ENCODE measurements at regions not wholly inside any gene's neighbourhood (a gene's known extent, or its start where the extent isn't known, plus 50 kb on each side); places are given as distances from the start of the nearest gene placed in this dataset.

- Histone ChIP-seq H3K9me3 (ENCODE audit: insufficient read depth, low read depth, low read length) (peaks cover 35% of the 10 kb centered on the region), H3K4me3 (ENCODE audit: low read length) (no peak overlapping the region), H3K27me3 (ENCODE audit: insufficient read depth, low read length) (no peaks in the 10 kb centered on the region), H3K4me1 (ENCODE audit: insufficient read depth, low read length) (no peaks in the 10 kb centered on the region), H3K27ac (ENCODE audit: low read length) (no peak overlapping the region), H3K36me3 (ENCODE audit: insufficient read depth, low read depth, low read length) (no peaks in the 10 kb centered on the region), H3K9ac (ENCODE audit: low read depth, low read length) (no peak overlapping the region)
Observed at GRCh38 chr2:7801212-7801611, 880.6 kb upstream of the ID2 start.

GRCh38 chr2:7803515-7803914, 878.3 kb upstream of the ID2 start:
- Histone ChIP-seq H3K4me3 (ENCODE audit: low read length) (no peak overlapping the region), H3K4me1 (ENCODE audit: insufficient read depth, low read length) (no peaks in the 10 kb centered on the region), H3K9me3 (ENCODE audit: insufficient read depth, low read depth, low read length) (peaks cover 46% of the 10 kb centered on the region), H3K9ac (ENCODE audit: low read depth, low read length) (no peak overlapping the region), H3K27ac (ENCODE audit: low read length) (no peak overlapping the region), H3K36me3 (ENCODE audit: insufficient read depth, low read depth, low read length) (no peaks in the 10 kb centered on the region), H3K27me3 (ENCODE audit: insufficient read depth, low read length) (no peaks in the 10 kb centered on the region)

- H3K9me3 ChIP-seq (ENCODE audit: insufficient read depth, low read depth, low read length), result peaks cover 12% of the 10 kb centered on the region
- no peaks in the 10 kb centered on the region for H3K36me3 ChIP-seq (ENCODE audit: insufficient read depth, low read depth, low read length)
- H3K4me3 ChIP-seq (ENCODE audit: low read length), result no peak overlapping the region
- H3K27me3 ChIP-seq (ENCODE audit: insufficient read depth, low read length), result no peaks in the 10 kb centered on the region
- H3K27ac ChIP-seq (ENCODE audit: low read length), result no peak overlapping the region
- no peaks in the 10 kb centered on the region for H3K4me1 ChIP-seq (ENCODE audit: insufficient read depth, low read length)
- no peak overlapping the region for H3K9ac ChIP-seq (ENCODE audit: low read depth, low read length)
Observed at GRCh38 chr2:7809640-7810039, 872.2 kb upstream of the ID2 start.

DNA sequence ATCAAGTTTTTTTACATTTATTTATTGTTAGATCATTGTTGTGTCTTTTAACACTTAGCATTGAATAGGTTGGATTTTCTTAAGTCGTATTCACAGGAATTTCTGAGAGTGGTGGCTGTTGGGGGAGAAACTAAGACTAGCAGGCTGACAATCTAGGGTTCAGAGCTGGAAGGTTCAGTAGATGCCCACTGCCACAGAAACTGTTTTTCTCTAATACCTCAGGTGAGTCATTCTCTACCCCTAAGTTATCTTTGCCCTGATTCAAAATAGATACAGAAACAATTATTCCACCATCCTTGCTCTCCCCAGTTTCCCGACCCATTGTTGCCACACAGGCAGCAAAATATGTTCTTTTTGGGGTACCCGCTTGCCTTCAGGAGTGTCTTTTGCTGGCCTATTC, 870.8 kb upstream of the ID2 start:
- Histone ChIP-seq H3K36me3 (ENCODE audit: insufficient read depth, low read depth, low read length) (no peaks in the 10 kb centered on the region), H3K4me1 (ENCODE audit: insufficient read depth, low read length) (no peaks in the 10 kb centered on the region), H3K4me3 (ENCODE audit: low read length) (no peak overlapping the region), H3K27ac (ENCODE audit: low read length) (no peak overlapping the region), H3K9me3 (ENCODE audit: insufficient read depth, low read depth, low read length) (peaks cover 12% of the 10 kb centered on the region), H3K9ac (ENCODE audit: low read depth, low read length) (no peak overlapping the region), H3K27me3 (ENCODE audit: insufficient read depth, low read length) (no peaks in the 10 kb centered on the region)

DNA sequence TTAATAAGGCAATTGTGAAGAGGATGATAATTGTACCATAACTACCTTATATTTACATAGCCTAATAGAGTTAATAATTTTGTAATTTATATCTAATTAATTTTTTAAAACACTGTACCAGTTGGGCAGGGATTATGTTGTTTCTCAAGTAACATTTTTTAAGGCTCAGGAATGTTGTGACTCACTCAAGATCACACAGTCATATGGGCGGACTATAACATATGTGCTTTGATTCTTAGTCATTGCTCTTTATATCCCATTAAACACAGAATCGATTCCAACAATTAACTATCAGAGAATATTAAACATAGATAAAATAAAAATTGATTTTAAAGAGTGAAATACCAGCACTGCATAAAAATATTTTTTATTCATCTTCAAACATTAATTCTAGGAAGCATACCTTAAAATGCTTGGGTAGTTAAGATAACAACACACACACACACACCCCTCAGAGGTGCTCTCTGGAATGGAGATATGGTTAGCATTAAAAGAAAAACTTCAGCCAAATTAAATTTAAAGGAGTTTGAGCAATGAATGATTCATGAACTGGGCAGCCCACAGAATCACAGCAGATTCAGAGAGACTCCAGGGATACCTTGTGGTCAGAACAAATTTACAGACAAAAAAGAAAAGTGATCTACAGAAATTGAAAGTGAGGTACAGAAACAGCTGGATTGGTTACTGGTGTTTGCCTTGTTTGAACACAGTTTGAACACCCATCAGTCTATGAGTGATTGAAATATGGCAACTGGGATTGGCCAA, 869.4 kb upstream of the ID2 start:
- Histone ChIP-seq H3K9me3 (ENCODE audit: insufficient read depth, low read depth, low read length) (no peaks in the 10 kb centered on the region), H3K27me3 (ENCODE audit: insufficient read depth, low read length) (no peaks in the 10 kb centered on the region), H3K9ac (ENCODE audit: low read depth, low read length) (no peak overlapping the region), H3K36me3 (ENCODE audit: insufficient read depth, low read depth, low read length) (no peaks in the 10 kb centered on the region), H3K27ac (ENCODE audit: low read length) (no peak overlapping the region), H3K4me3 (ENCODE audit: low read length) (no peak overlapping the region), H3K4me1 (ENCODE audit: insufficient read depth, low read length) (no peaks in the 10 kb centered on the region)

DNA sequence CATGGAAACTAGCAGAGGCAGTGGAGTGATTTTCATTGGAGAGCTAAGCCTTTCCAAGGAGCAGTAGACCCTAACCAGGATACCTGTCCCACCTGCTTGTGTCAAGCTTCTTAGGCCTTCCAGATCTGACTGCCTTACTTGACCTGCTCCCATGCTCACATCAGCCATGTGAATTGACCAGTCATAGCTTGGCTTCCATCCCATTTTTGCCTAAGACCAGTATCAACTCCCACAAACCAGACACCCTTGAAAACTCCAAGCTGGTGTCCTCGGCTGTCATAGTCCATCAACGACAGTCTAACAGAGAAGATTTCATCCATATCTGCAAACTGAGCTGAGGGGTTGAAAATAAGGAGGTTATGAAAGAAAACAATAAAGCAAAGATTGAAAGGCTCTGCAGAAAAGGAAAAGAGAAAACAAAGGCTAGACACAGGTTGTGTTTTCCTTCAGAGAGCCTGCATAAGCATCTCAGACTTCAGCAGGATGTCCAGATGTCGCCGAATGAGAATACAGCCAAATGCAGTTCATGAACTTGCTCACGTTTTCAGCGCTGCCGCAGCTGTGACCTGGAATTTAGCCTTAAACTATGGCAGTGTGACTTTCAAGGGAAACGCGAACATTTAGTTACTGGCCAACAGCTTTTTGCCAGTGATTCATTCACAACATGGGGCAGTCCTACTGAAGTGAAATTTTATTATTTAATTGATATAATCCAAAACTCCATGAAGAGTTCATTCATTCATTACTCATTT, 868.1 kb upstream of the ID2 start:
- H3K9ac ChIP-seq (ENCODE audit: low read depth, low read length), result no peak overlapping the region
- no peaks in the 10 kb centered on the region for H3K36me3 ChIP-seq (ENCODE audit: insufficient read depth, low read depth, low read length)
- no peaks in the 10 kb centered on the region for H3K4me1 ChIP-seq (ENCODE audit: insufficient read depth, low read length)
- H3K27me3 ChIP-seq (ENCODE audit: insufficient read depth, low read length), result no peaks in the 10 kb centered on the region
- H3K27ac ChIP-seq (ENCODE audit: low read length), result no peak overlapping the region
- H3K9me3 ChIP-seq (ENCODE audit: insufficient read depth, low read depth, low read length), result no peaks in the 10 kb centered on the region
- no peak overlapping the region for H3K4me3 ChIP-seq (ENCODE audit: low read length)

DNA sequence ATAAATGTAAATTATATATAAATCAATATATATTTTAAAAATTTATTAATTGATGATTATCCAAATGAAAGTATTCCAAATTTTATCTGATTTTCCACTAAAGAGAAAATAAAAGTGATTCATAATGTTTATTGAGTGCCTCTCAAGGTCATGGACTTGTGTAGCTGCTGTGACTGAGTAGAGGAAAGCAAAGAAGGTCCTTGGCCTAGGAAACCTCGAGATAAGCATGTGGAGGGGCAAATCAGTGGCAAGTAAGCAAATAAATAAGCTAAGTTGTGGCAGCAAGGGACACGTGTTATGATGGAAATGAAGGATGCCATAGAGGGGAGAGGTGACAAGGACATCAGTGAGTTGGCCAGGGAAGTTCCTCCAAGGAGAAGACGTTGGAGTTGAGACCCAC, 866.1 kb upstream of the ID2 start:
- Histone ChIP-seq H3K4me1 (ENCODE audit: insufficient read depth, low read length) (no peaks in the 10 kb centered on the region), H3K27ac (ENCODE audit: low read length) (no peak overlapping the region), H3K4me3 (ENCODE audit: low read length) (no peak overlapping the region), H3K27me3 (ENCODE audit: insufficient read depth, low read length) (no peaks in the 10 kb centered on the region), H3K36me3 (ENCODE audit: insufficient read depth, low read depth, low read length) (no peaks in the 10 kb centered on the region), H3K9ac (ENCODE audit: low read depth, low read length) (no peak overlapping the region), H3K9me3 (ENCODE audit: insufficient read depth, low read depth, low read length) (no peaks in the 10 kb centered on the region)

DNA sequence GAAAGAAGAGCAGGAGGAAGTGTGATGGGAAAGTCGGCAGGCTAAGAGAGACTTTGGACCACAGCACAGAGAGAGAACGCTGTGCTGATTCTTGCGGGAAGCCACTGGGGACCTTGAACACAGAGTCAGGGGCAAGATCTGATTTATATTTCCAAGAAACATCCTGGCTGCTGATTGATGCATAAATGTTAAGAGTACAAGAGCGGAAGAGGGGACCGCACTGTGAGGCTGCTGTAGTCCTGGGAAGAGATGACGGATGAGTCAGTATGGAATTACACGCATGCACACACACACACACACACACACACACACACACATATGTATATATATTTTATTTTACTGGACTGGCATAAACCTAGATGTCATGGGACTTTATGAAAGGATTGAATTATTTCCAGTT, 865.6 kb upstream of the ID2 start:
- Histone ChIP-seq H3K27ac (ENCODE audit: low read length) (no peak overlapping the region), H3K4me1 (ENCODE audit: insufficient read depth, low read length) (no peaks in the 10 kb centered on the region), H3K9ac (ENCODE audit: low read depth, low read length) (no peak overlapping the region), H3K36me3 (ENCODE audit: insufficient read depth, low read depth, low read length) (no peaks in the 10 kb centered on the region), H3K4me3 (ENCODE audit: low read length) (no peak overlapping the region), H3K9me3 (ENCODE audit: insufficient read depth, low read depth, low read length) (no peaks in the 10 kb centered on the region), H3K27me3 (ENCODE audit: insufficient read depth, low read length) (no peaks in the 10 kb centered on the region)

DNA sequence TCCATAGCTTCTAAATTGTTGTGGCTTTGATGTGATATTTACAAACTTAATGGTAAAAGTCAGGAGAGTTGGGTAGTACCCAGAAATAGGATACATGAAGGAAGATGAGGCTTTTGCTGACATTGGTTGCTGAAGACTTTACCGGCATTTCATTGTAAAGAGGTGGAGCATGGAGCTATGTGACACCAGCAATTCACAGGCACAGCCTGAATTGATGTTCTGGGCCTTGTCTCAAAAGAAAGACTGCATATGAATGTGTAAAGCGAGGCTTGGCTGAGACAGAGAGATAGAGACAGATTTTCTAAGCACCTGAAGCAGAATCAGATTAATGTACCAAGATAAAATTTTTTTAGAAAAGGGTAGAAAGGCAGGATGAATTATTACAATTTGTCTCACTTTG, 864.9 kb upstream of the ID2 start:
- Histone ChIP-seq H3K36me3 (ENCODE audit: insufficient read depth, low read depth, low read length) (no peaks in the 10 kb centered on the region), H3K9ac (ENCODE audit: low read depth, low read length) (no peak overlapping the region), H3K9me3 (ENCODE audit: insufficient read depth, low read depth, low read length) (no peaks in the 10 kb centered on the region), H3K27me3 (ENCODE audit: insufficient read depth, low read length) (no peaks in the 10 kb centered on the region), H3K4me1 (ENCODE audit: insufficient read depth, low read length) (no peaks in the 10 kb centered on the region), H3K4me3 (ENCODE audit: low read length) (no peak overlapping the region), H3K27ac (ENCODE audit: low read length) (no peak overlapping the region)

DNA sequence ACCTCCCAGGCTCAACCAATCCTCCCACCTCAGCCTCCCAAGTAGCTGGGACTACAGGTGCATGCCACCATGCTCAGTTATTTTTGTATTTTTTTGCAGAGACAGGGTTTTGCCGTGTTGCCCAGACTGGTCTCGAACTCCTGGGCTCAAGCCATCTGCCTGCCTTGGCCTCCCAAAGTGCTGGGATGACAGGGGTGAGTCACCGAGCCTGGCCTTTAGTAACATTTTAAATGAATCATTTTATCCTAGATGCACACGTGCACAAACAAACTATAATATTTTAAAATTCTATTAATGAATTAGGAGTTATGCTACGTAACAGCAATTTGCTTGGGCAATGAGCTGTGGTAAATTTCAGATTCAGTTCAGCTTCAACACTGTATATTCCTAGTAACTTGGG, 862.5 kb upstream of the ID2 start:
- Histone ChIP-seq H3K4me3 (ENCODE audit: low read length) (no peak overlapping the region), H3K36me3 (ENCODE audit: insufficient read depth, low read depth, low read length) (no peaks in the 10 kb centered on the region), H3K27ac (ENCODE audit: low read length) (no peak overlapping the region), H3K9ac (ENCODE audit: low read depth, low read length) (no peak overlapping the region), H3K9me3 (ENCODE audit: insufficient read depth, low read depth, low read length) (no peaks in the 10 kb centered on the region), H3K27me3 (ENCODE audit: insufficient read depth, low read length) (no peaks in the 10 kb centered on the region), H3K4me1 (ENCODE audit: insufficient read depth, low read length) (no peaks in the 10 kb centered on the region)

- no peaks in the 10 kb centered on the region for H3K36me3 ChIP-seq (ENCODE audit: insufficient read depth, low read depth, low read length)
- H3K4me1 ChIP-seq (ENCODE audit: insufficient read depth, low read length), result no peaks in the 10 kb centered on the region
- H3K4me3 ChIP-seq (ENCODE audit: low read length), result no peak overlapping the region
- no peak overlapping the region for H3K9ac ChIP-seq (ENCODE audit: low read depth, low read length)
- no peak overlapping the region for H3K27ac ChIP-seq (ENCODE audit: low read length)
- H3K9me3 ChIP-seq (ENCODE audit: insufficient read depth, low read depth, low read length), result no peaks in the 10 kb centered on the region
- no peaks in the 10 kb centered on the region for H3K27me3 ChIP-seq (ENCODE audit: insufficient read depth, low read length)
Observed at GRCh38 chr2:7819850-7820249, 862.0 kb upstream of the ID2 start.

- no peaks in the 10 kb centered on the region for H3K4me1 ChIP-seq (ENCODE audit: insufficient read depth, low read length)
Observed at GRCh38 chr2:7824211-7824610, 857.6 kb upstream of the ID2 start.

More at GRCh38 chr2:7824211-7824610, 857.6 kb upstream of the ID2 start:
- Histone ChIP-seq H3K27ac (ENCODE audit: low read length) (no peak overlapping the region), H3K9ac (ENCODE audit: low read depth, low read length) (no peak overlapping the region), H3K27me3 (ENCODE audit: insufficient read depth, low read length) (no peaks in the 10 kb centered on the region), H3K9me3 (ENCODE audit: insufficient read depth, low read depth, low read length) (no peaks in the 10 kb centered on the region), H3K36me3 (ENCODE audit: insufficient read depth, low read depth, low read length) (no peaks in the 10 kb centered on the region), H3K4me3 (ENCODE audit: low read length) (no peak overlapping the region)
